CD4-positive, alpha-beta T cell (primary cell): ENCODE measurements at regions not wholly inside any gene's neighbourhood (a gene's known extent, or its start where the extent isn't known, plus 50 kb on each side); places are given as distances from the start of the nearest gene placed in this dataset.

Source experiments
- ATAC-seq: fragments of 200-7000 bp; cut with Tn5 transposase; one replicate; pipeline ENCODE4 v1.10.0; 2022; ENCODE audit warnings: mild to moderate bottlenecking; ENCODE audit not compliant: poor library complexity
- CTCF ChIA-PET: fragments of 350-600 bp; sonication (Branson Sonifier 250); formaldehyde crosslinking; loops from one replicate; lab custom pipeline; 2021; ENCODE audit warnings: antibody characterized with exemption, inconsistent platforms; lab: Charles Lee
- POLR2A ChIA-PET: fragments of 350-600 bp; sonication (Branson Sonifier 250); formaldehyde crosslinking; loops from one replicate; lab custom pipeline; 2021; ENCODE audit warnings: antibody characterized with exemption, inconsistent platforms; lab: Charles Lee
- DNase-seq, 14 experiments: peaks; one replicate each; pipeline ENCODE4 v3.0.0-alpha.2; 2013 to 2020; ENCODE audit warnings: mixed read lengths in 2 of 14
- H3K27ac ChIP-seq, 2 donors: one replicate each; pipeline versions ENCODE4 v1.5.1 to v1.7.0; 2013; ENCODE audit warnings: low read length in 2 of 2, low read depth in 1 of 2, mild to moderate bottlenecking in 1 of 2
- H3K27me3 ChIP-seq, 2 experiments: 1 replicate in 1 of 2; 2 replicates in 1 of 2; pipeline versions ENCODE4 v1.6.1 to v1.7.0; 2013; ENCODE audit warnings: low read length in 2 of 2, control low read depth in 1 of 2, mild to moderate bottlenecking in 1 of 2, moderate library complexity in 1 of 2; ENCODE audit not compliant: insufficient read depth in 2 of 2, control insufficient read depth in 1 of 2
- H3K36me3 ChIP-seq: one replicate; pipeline ENCODE4 v1.6.1; 2013; ENCODE audit warnings: low read length, control low read depth; ENCODE audit not compliant: insufficient read depth
- H3K4me1 ChIP-seq: one replicate; pipeline ENCODE4 v1.6.1; 2013; ENCODE audit warnings: low read length, control low read depth; ENCODE audit not compliant: insufficient read depth
- H3K4me3 ChIP-seq: one replicate; pipeline ENCODE4 v1.5.1; 2013; ENCODE audit warnings: mild to moderate bottlenecking, low read length, moderate library complexity
- H3K9me3 ChIP-seq, 2 experiments: 1 replicate in 1 of 2; 2 replicates in 1 of 2; pipeline versions ENCODE4 v1.6.1 to v1.7.0; 2013; ENCODE audit warnings: low read length in 2 of 2, mild to moderate bottlenecking in 2 of 2, control low read depth in 1 of 2, moderate library complexity in 1 of 2; ENCODE audit not compliant: control insufficient read depth in 1 of 2, insufficient read depth in 1 of 2
- H3K27ac Mint-ChIP-seq: one replicate; pipeline ENCODE4 v1.8.0; 2020; ENCODE audit warnings: mixed read lengths
- H3K27me3 Mint-ChIP-seq: one replicate; pipeline ENCODE4 v1.8.0; 2021; ENCODE audit warnings: mixed read lengths
- H3K36me3 Mint-ChIP-seq: one replicate; pipeline ENCODE4 v1.8.0; 2021; ENCODE audit warnings: low read depth, mixed read lengths
- H3K4me1 Mint-ChIP-seq: one replicate; pipeline ENCODE4 v1.8.0; 2021; ENCODE audit warnings: low read depth, mixed read lengths
- H3K4me3 Mint-ChIP-seq: one replicate; pipeline ENCODE4 v1.8.0; 2020; ENCODE audit warnings: mild to moderate bottlenecking, mixed read lengths
- H3K9me3 Mint-ChIP-seq: one replicate; pipeline ENCODE4 v1.8.0; 2020; ENCODE audit warnings: mixed read lengths
- intact Hi-C, 2 experiments: fragments of 100-400 bp; cut with DNase I in 1 of 2; cut with micrococcal nuclease in 1 of 2; formaldehyde crosslinking; loops; one replicate each; pipeline versions ENCODE4 v1.15.1 to v1.9.0; 2023 to 2025; cut with DNase I, micrococcal nuclease
- TF ChIP-seq, protein P1 (sequence below): fragments of 200-600 bp; IDR thresholded peaks from one replicate; pipeline ENCODE4 v1.8.0; 2022; ENCODE audit warnings: antibody characterized with exemption, mild to moderate bottlenecking

DNA sequence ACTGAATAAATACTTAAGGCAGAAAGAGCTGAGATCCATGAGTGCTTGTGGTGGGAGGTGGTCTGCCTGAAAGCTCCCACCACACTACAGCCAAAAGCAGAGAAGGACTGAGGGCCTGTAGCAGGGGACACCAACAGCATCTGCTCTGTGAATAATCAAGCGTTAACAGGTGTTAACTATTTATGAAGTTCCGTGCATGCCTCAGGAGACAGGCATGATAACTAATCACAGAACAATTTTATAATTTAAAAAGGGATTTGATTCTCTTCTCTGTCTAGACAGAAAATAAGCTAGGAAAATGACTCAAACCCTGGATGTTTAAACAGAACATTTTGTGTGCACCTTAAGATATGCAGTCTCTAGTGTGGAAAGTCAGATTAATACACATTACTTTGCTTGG, 61.5 kb upstream of the GHITM start:
- ChIA-PET POLR2A (no interaction called here), CTCF (interaction anchor here (1.8 kb wide), 1 partner anchor 12 kb away, joined by 3 read pairs; no protein-coding TSS in a partner anchor)
- H3K27ac ChIP-seq: no peak overlapping the region
- peaks cover 0 to 3% of the 10 kb centered on the region in 2 experiments for H3K27me3 ChIP-seq
- no peaks in the 10 kb centered on the region for H3K36me3 Mint-ChIP-seq
- ATAC-seq (no peak), DNase-seq (no peak)
- no peaks in the 10 kb centered on the region for H3K36me3 ChIP-seq
- no peaks in the 10 kb centered on the region for H3K4me1 Mint-ChIP-seq
- no peak overlapping the region for H3K27ac Mint-ChIP-seq
- no peaks in the 10 kb centered on the region for H3K4me1 ChIP-seq
- no peak overlapping the region for H3K4me3 Mint-ChIP-seq
- H3K27me3 Mint-ChIP-seq: peaks cover 8% of the 10 kb centered on the region
- H3K9me3 Mint-ChIP-seq: no peaks in the 10 kb centered on the region
- H3K9me3 ChIP-seq: no peaks in the 10 kb centered on the region
- H3K4me3 ChIP-seq: no peak overlapping the region
- intact Hi-C loops: no loop called here
- TF ChIP-seq, protein P1, sequence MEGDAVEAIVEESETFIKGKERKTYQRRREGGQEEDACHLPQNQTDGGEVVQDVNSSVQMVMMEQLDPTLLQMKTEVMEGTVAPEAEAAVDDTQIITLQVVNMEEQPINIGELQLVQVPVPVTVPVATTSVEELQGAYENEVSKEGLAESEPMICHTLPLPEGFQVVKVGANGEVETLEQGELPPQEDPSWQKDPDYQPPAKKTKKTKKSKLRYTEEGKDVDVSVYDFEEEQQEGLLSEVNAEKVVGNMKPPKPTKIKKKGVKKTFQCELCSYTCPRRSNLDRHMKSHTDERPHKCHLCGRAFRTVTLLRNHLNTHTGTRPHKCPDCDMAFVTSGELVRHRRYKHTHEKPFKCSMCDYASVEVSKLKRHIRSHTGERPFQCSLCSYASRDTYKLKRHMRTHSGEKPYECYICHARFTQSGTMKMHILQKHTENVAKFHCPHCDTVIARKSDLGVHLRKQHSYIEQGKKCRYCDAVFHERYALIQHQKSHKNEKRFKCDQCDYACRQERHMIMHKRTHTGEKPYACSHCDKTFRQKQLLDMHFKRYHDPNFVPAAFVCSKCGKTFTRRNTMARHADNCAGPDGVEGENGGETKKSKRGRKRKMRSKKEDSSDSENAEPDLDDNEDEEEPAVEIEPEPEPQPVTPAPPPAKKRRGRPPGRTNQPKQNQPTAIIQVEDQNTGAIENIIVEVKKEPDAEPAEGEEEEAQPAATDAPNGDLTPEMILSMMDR: no peak

DNA sequence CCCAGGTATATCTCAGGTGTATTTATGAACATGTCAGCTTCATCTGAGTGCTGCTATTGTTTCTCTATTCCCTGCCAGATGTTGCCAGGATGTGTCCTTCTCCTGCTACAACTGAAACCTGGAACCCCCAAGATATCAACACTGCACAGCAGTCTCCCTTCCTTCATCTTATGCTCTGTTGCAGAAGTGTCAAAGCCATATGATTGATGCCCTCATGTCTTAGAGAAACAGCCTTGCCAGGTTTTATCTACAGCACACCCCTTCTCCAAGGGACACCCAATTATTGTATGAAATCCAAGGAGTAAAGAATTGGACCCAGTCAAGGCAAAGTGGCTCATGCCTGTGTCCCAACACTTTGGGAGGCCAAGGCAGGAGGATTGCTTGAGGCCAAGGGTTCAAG, 60.5 kb upstream of the GHITM start:
- H3K4me3 Mint-ChIP-seq: no peak overlapping the region

DNA sequence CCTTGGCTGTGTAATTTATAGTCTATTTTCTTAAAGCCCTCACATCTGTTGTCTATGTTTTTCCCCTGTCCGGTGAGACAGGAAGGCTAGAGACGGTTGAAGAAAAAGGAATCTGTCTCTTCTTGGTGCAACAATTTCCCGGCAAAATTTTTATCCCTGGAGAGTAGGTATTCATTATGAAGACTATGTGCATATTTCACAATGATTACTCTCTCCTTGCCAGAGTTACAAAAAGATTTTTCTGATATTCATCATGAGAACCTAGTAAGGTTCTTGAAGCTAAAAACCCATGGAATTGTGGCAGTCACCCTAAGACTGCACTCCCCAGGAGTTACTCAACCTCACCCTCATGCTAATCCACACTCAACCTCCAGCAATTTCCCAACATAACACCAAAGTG, 55.0 kb upstream of the GHITM start:
- ATAC-seq: no peak
- Mint-ChIP-seq H3K4me1 (no peaks in the 10 kb centered on the region), H3K9me3 (peaks cover 2% of the 10 kb centered on the region), H3K27ac (no peak overlapping the region), H3K4me3 (no peak overlapping the region), H3K27me3 (peaks cover 42% of the 10 kb centered on the region), H3K36me3 (no peaks in the 10 kb centered on the region)
- peaks cover 0 to 8% of the 10 kb centered on the region in 2 experiments for H3K9me3 ChIP-seq
- H3K36me3 ChIP-seq: no peaks in the 10 kb centered on the region
- no peak for DNase-seq
- peaks cover 0 to 10% of the 10 kb centered on the region in 2 experiments for H3K27me3 ChIP-seq
- CTCF ChIA-PET: no interaction called here
- POLR2A ChIA-PET: interaction anchor here (0.5 kb wide), 1 partner anchor 8 kb away, joined by 3 read pairs; no protein-coding TSS in a partner anchor
- intact Hi-C loops: no loop called here
- H3K4me1 ChIP-seq: no peaks in the 10 kb centered on the region
- no peak overlapping the region for H3K4me3 ChIP-seq
- TF ChIP-seq, protein P1: no peak
- no peak overlapping the region for H3K27ac ChIP-seq

More for the DNA sequence above, 60.5 kb upstream of the GHITM start:
- H3K9me3 Mint-ChIP-seq: peaks cover 2% of the 10 kb centered on the region
- H3K27ac Mint-ChIP-seq: no peak overlapping the region
- peaks cover 16% of the 10 kb centered on the region for H3K27me3 Mint-ChIP-seq
- no peaks in the 10 kb centered on the region for H3K9me3 ChIP-seq
- intact Hi-C loops: no loop called here
- ATAC-seq (no peak), DNase-seq (no peak)
- ChIA-PET POLR2A (no interaction called here), CTCF (interaction anchor here (1.8 kb wide), 1 partner anchor 13 kb away, joined by 3 read pairs; no protein-coding TSS in a partner anchor)
- H3K4me1 ChIP-seq: no peaks in the 10 kb centered on the region
- TF ChIP-seq, protein P1: no peak
- no peaks in the 10 kb centered on the region for H3K36me3 ChIP-seq
- H3K36me3 Mint-ChIP-seq: no peaks in the 10 kb centered on the region
- H3K4me3 ChIP-seq: no peak overlapping the region
- H3K27me3 ChIP-seq: peaks cover 0 to 3% of the 10 kb centered on the region in 2 experiments
- no peak overlapping the region for H3K27ac ChIP-seq
- H3K4me1 Mint-ChIP-seq: no peaks in the 10 kb centered on the region
